HCT116 (cell line): ENCODE measurements at regions not wholly inside any gene's neighbourhood (a gene's known extent, or its start where the extent isn't known, plus 50 kb on each side); places are given as distances from the start of the nearest gene placed in this dataset.

Experiments used
- ATAC-seq: fragments of 200-7000 bp; cut with Tn5 transposase; 2 replicates; pipeline ENCODE4 v1.9.1; 2020; ENCODE audit warnings: mild to moderate bottlenecking, moderate library complexity
- BruUV-seq: library from RNA; stranded (reverse); fragments of 400-500 nt; replicated peaks from 2 replicates; lab custom pipeline; 2021; lab: Mats Ljungman, UMichigan
- CTCF ChIA-PET: fragments of 300-600 bp; sonication (Branson Sonifier 250); formaldehyde crosslinking; loops from one replicate; lab custom pipeline; 2021; ENCODE audit warnings: antibody characterized with exemption; lab: Charles Lee
- POLR2A ChIA-PET: fragments of 300-600, 350-600 bp; sonication (Branson Sonifier 250); formaldehyde crosslinking; loops from one replicate; lab custom pipeline; 2021; ENCODE audit warnings: antibody characterized with exemption; lab: Charles Lee
- RAD21 ChIA-PET, 2 experiments: fragments of 300-600 bp; sonication (Branson Sonifier 250); formaldehyde crosslinking; loops; one replicate each; lab custom pipeline; 2023; ENCODE audit warnings: low total read pairs in 2 of 2; ENCODE audit not compliant: uncharacterized antibody in 2 of 2, unreplicated experiment in 2 of 2, low non-redundant PET in 1 of 2; lab: Charles Lee
- DNase-seq: peaks from one replicate; pipeline ENCODE4 v3.0.0-alpha.2; 2010; ENCODE audit warnings: low read depth, low spot score
- H2AFZ ChIP-seq: fragments of 200-600 bp; shearing (Covaris generic), sonication (generic); 2 replicates; pipeline ENCODE4 v1.6.1; 2017; ENCODE audit warnings: low read depth, mixed run types, mixed read lengths, antibody characterized with exemption, low read length; ENCODE audit not compliant: poor library complexity, severe bottlenecking
- H3K27ac ChIP-seq: 2 replicates; pipeline ENCODE4 v1.5.1; 2012; ENCODE audit warnings: low read depth, low read length
- H3K27me3 ChIP-seq: fragments of 200-600 bp; sonication (generic); 2 replicates; pipeline ENCODE4 v1.6.1; 2016; ENCODE audit warnings: mixed run types, low read length, mixed read lengths; ENCODE audit not compliant: insufficient read depth
- H3K36me3 ChIP-seq, 2 experiments: fragments of 200-500 bp in 1 of 2; fragments of 200-600 bp in 1 of 2; sonication (Bioruptor generic) in 1 of 2; sonication (generic) in 1 of 2; 2 replicates each; pipeline versions ENCODE4 v1.5.1 to v1.6.1; 2014 to 2016; ENCODE audit warnings: low read length in 2 of 2, inconsistent platforms in 1 of 2, mixed read lengths in 1 of 2, mixed run types in 1 of 2; ENCODE audit not compliant: insufficient read depth in 2 of 2, control insufficient read depth in 1 of 2
- H3K4me1 ChIP-seq, 2 experiments: fragments of 200-600 bp in 1 of 2; sonication (generic) in 1 of 2; 2 replicates each; pipeline versions ENCODE4 v1.5.1 to v1.6.1; 2012 to 2017; ENCODE audit warnings: low read length in 2 of 2, inconsistent platforms in 1 of 2, mild to moderate bottlenecking in 1 of 2, mixed read lengths in 1 of 2, mixed run types in 1 of 2, moderate library complexity in 1 of 2; ENCODE audit not compliant: insufficient read depth in 2 of 2, control insufficient read depth in 1 of 2
- H3K4me2 ChIP-seq: fragments of 200-600 bp; sonication (generic); 2 replicates; pipeline ENCODE4 v1.6.1; 2017; ENCODE audit warnings: mixed run types, low read length, mixed read lengths
- H3K4me3 ChIP-seq, 2 experiments: fragments of 200-600 bp in 1 of 2; sonication (generic) in 1 of 2; replicated peaks in 1 of 2; 2 replicates each; pipeline ENCODE4 v1.5.1; 2011 to 2016; ENCODE audit warnings: low read length in 2 of 2, control low read depth in 1 of 2, low read depth in 1 of 2, mild to moderate bottlenecking in 1 of 2, mixed read lengths in 1 of 2, mixed run types in 1 of 2
- H3K79me2 ChIP-seq: fragments of 200-600 bp; sonication (generic); 2 replicates; pipeline ENCODE4 v1.6.1; 2017; ENCODE audit warnings: mild to moderate bottlenecking, mixed run types, low read length, moderate library complexity, mixed read lengths; ENCODE audit not compliant: insufficient read depth
- H3K9ac ChIP-seq: fragments of 200-600 bp; sonication (generic); 2 replicates; pipeline ENCODE4 v1.6.1; 2016; ENCODE audit warnings: low read length, mixed read lengths
- H3K9me2 ChIP-seq: fragments of 200-600 bp; sonication (generic), shearing (Covaris generic); 2 replicates; pipeline ENCODE4 v1.6.1; 2017; ENCODE audit warnings: mixed run types, mild to moderate bottlenecking, moderate library complexity; ENCODE audit not compliant: insufficient read depth
- H3K9me3 ChIP-seq, 2 experiments: fragments of 200-500 bp in 1 of 2; fragments of 200-600 bp in 1 of 2; sonication (Bioruptor generic) in 1 of 2; sonication (generic) in 1 of 2; 2 replicates each; pipeline ENCODE4 v1.6.1; 2014 to 2017; ENCODE audit warnings: low read length in 2 of 2, mixed read lengths in 2 of 2, inconsistent platforms in 1 of 2, low read depth in 1 of 2, mild to moderate bottlenecking in 1 of 2, mixed run types in 1 of 2, moderate library complexity in 1 of 2; ENCODE audit not compliant: control insufficient read depth in 1 of 2, insufficient read depth in 1 of 2
- H4K20me1 ChIP-seq: fragments of 200-600 bp; sonication (generic), shearing (Covaris generic); 2 replicates; pipeline ENCODE4 v1.6.1; 2017; ENCODE audit warnings: mixed run types, mild to moderate bottlenecking, moderate library complexity; ENCODE audit not compliant: insufficient read depth
- CBX3 ChIP-seq: IDR thresholded peaks from 2 replicates; pipeline ENCODE4 v1.6.1; 2012; ENCODE audit warnings: low read depth
- CTCF ChIP-seq, 3 experiments: fragments of 200-600 bp in 1 of 3; sonication (generic) in 1 of 3; IDR thresholded peaks in 2 of 3; conservative IDR thresholded peaks in 1 of 3; 2 replicates each; pipeline ENCODE4 v1.5.1; 2012 to 2017; ENCODE audit warnings: low read depth in 2 of 3, low read length in 2 of 3, antibody characterized with exemption in 1 of 3, borderline replicate concordance in 1 of 3, control low read depth in 1 of 3, mild to moderate bottlenecking in 1 of 3, mixed read lengths in 1 of 3, mixed run types in 1 of 3, moderate library complexity in 1 of 3; ENCODE audit not compliant: insufficient read depth in 1 of 3
- EGR1 ChIP-seq: IDR thresholded peaks from 2 replicates; pipeline ENCODE4 v1.6.1; 2012; ENCODE audit warnings: low read depth
- ELF1 ChIP-seq: IDR thresholded peaks from 2 replicates; pipeline ENCODE4 v1.6.1; 2012; ENCODE audit warnings: low read depth, borderline replicate concordance
- EZH2 ChIP-seq: fragments of 200-600 bp; sonication (generic); IDR thresholded peaks from 2 replicates; pipeline ENCODE4 v1.6.1; 2017; ENCODE audit warnings: antibody characterized with exemption, mixed run types
- POLR2AphosphoS5 ChIP-seq: IDR thresholded peaks from 2 replicates; pipeline ENCODE4 v1.6.1; 2011; ENCODE audit warnings: mild to moderate bottlenecking, low read depth, low read length, moderate library complexity
- SP1 ChIP-seq: IDR thresholded peaks from 2 replicates; pipeline ENCODE4 v1.6.1; 2012; ENCODE audit warnings: low read depth
- ZBTB33 ChIP-seq: IDR thresholded peaks from 2 replicates; pipeline ENCODE4 v1.6.1; 2011; ENCODE audit warnings: mild to moderate bottlenecking, low read length, moderate library complexity; ENCODE audit not compliant: insufficient replicate concordance; ENCODE audit errors: extremely low read depth
- intact Hi-C: fragments of 100-400 bp; cut with micrococcal nuclease; formaldehyde crosslinking; loops from 2 replicates; pipeline ENCODE4 v1.10.0; 2022

GRCh38 chr5:4011943-4012342 lies 416.3 kb downstream of the IRX1 start:
- RAD21 ChIA-PET = no interaction called here
- POLR2A ChIA-PET = no interaction called here
- no peak for TF ChIP-seq CTCF (IDR thresholded peaks at IDR 0.05 in 2 of 3, conservative IDR thresholded peaks at IDR 0.05 in 1 of 3; ENCODE audit: borderline replicate concordance in 1 of 3, insufficient read depth in 1 of 3, low read depth in 2 of 3, low read length in 2 of 3)
- TF ChIP-seq POLR2AphosphoS5 = no peak
- H4K20me1 ChIP-seq = no peaks in the 10 kb centered on the region
- no peak overlapping the region for H2AFZ ChIP-seq
- ATAC-seq (no peak), DNase-seq (no peak)
- intact Hi-C loops = no loop called here
- peaks cover 0 to 19% of the 10 kb centered on the region in 2 experiments; a peak in 2 of 4 replicates for H3K9me3 ChIP-seq
- H3K4me3 ChIP-seq = no peak overlapping the region
- no peaks in the 10 kb centered on the region for H3K79me2 ChIP-seq
- H3K27ac ChIP-seq = no peak overlapping the region
- no peak overlapping the region for H3K4me2 ChIP-seq
- H3K9me2 ChIP-seq = no peaks in the 10 kb centered on the region
- CTCF ChIA-PET = no interaction called here
- H3K27me3 ChIP-seq = no peaks in the 10 kb centered on the region
- H3K36me3 ChIP-seq = no peaks in the 10 kb centered on the region
- BruUV-seq = no TSS peak
- H3K9ac ChIP-seq = no peak overlapping the region
- H3K4me1 ChIP-seq = no peaks in the 10 kb centered on the region

- H3K9ac ChIP-seq = no peak overlapping the region
- no peak for ATAC-seq
- ChIA-PET POLR2A (no interaction called here), CTCF (no interaction called here), RAD21 (no interaction called here)
- H4K20me1 ChIP-seq = no peaks in the 10 kb centered on the region
- no peak overlapping the region for H3K4me2 ChIP-seq
- H3K9me2 ChIP-seq = no peaks in the 10 kb centered on the region
- no peak overlapping the region for H2AFZ ChIP-seq
- H3K9me3 ChIP-seq = peaks cover 0 to 16% of the 10 kb centered on the region in 2 experiments; a peak in 2 of 4 replicates
- no TSS peak for BruUV-seq
- no peaks in the 10 kb centered on the region for H3K79me2 ChIP-seq
- H3K27ac ChIP-seq = no peak overlapping the region
- H3K27me3 ChIP-seq = no peaks in the 10 kb centered on the region
- intact Hi-C loops = no loop called here
- no peaks in the 10 kb centered on the region for H3K4me1 ChIP-seq
- H3K36me3 ChIP-seq = no peaks in the 10 kb centered on the region
- no peak for TF ChIP-seq EGR1
- no peak for TF ChIP-seq EZH2
- no peak for TF ChIP-seq ZBTB33
- TF ChIP-seq ELF1 = no peak
- TF ChIP-seq SP1 = no peak
- no peak for TF ChIP-seq CBX3
- TF ChIP-seq, all 23 proteins: peak for 0
- H3K4me3 ChIP-seq = no peak overlapping the region
- no peak for DNase-seq
Measured at GRCh38 chr5:4013106-4013898, 417.7 kb downstream of the IRX1 start.
